GM20000 (cell line): ENCODE measurements at regions not wholly inside any gene's neighbourhood (a gene's known extent, or its start where the extent isn't known, plus 50 kb on each side); places are given as distances from the start of the nearest gene placed in this dataset.
"Not testable (repeated sequence)": the region's sequence is repeated elsewhere in the genome, so short reads cannot be mapped to it uniquely, and the experiment has no call there.

ENCODE experiments used
- DNase-seq: peaks from one replicate; pipeline ENCODE4 v3.0.0; 2012; ENCODE audit warnings: low spot score
- TF ChIP-seq, protein P1 (sequence below): IDR thresholded peaks from 2 replicates; pipeline ENCODE4 v1.5.1; 2012; ENCODE audit warnings: mild to moderate bottlenecking, control low read depth; ENCODE audit errors: extremely low read depth, missing control alignments

DNA sequence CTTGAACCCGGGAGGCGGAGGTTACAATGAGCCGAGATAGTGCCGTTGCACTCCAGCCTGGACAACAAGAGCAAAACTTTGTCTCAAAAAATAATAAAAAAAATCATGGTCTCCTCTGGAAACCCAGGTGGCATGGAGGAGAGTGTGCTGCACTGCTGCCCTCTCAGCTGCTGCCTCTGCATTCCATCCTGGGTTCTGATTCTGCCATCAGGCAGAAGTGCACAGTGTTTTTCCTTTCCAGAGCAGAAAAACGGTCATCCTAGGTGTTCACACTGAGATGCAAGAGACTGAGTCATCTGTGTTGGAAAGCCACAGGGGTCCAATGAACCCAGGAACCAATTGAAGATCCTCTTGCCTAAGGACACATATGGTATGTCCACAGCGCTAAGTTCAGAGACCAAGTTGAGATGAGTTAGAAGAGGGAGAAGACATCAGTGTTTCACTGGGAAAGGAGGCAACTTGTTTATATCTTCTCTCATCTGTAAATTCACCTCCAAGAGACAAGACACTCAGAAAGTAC lies 88.8 kb upstream of the DMRT1 start:
- TF ChIP-seq, protein P1, sequence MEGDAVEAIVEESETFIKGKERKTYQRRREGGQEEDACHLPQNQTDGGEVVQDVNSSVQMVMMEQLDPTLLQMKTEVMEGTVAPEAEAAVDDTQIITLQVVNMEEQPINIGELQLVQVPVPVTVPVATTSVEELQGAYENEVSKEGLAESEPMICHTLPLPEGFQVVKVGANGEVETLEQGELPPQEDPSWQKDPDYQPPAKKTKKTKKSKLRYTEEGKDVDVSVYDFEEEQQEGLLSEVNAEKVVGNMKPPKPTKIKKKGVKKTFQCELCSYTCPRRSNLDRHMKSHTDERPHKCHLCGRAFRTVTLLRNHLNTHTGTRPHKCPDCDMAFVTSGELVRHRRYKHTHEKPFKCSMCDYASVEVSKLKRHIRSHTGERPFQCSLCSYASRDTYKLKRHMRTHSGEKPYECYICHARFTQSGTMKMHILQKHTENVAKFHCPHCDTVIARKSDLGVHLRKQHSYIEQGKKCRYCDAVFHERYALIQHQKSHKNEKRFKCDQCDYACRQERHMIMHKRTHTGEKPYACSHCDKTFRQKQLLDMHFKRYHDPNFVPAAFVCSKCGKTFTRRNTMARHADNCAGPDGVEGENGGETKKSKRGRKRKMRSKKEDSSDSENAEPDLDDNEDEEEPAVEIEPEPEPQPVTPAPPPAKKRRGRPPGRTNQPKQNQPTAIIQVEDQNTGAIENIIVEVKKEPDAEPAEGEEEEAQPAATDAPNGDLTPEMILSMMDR: no peak
- DNase-seq: no peak

GRCh38 chr9:753734-754133 lies 87.8 kb upstream of the DMRT1 start:
- DNase-seq: not testable (repeated sequence)

DNA sequence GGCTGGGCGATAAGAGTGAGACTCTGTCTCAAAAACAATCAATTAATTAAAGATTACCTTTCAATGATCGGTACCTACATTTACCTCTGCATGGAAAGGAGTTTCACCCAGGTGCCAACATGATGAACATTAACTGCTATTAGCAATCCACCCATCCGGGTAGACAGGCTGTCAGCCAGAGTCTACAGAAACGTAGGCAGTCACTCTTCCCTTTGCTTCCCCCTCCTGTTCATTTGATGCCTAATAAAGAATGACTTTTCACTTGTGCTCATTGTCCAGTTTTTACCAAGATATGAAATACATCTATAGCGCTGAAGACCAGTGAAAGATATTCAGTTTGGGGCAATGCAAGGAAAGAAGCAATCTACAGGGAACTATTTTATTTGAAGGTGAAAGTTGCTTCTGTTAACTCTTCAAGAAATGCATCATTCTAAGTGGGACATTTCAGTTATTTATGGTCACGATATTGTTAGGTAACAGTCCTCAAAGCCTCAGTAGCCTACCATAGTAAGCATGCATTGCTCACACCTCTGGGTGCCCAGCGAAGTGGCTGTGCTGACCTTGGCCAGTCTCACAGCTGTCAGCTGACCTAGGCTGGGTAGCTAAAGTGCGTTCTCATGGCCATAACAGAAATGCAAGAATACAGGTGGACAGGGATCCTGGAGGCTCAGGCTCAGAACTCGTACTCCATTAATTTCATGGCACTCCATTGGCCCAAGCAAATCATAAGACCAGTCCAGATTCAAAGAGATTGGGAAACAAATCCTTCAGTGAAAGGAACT lies 87.2 kb upstream of the DMRT1 start:
- no peak for DNase-seq
- TF ChIP-seq, protein P1: no peak

- DNase-seq: no peak
- TF ChIP-seq, protein P1: no peak
Observed at GRCh38 chr9:755454-756381, 85.8 kb upstream of the DMRT1 start.

DNA sequence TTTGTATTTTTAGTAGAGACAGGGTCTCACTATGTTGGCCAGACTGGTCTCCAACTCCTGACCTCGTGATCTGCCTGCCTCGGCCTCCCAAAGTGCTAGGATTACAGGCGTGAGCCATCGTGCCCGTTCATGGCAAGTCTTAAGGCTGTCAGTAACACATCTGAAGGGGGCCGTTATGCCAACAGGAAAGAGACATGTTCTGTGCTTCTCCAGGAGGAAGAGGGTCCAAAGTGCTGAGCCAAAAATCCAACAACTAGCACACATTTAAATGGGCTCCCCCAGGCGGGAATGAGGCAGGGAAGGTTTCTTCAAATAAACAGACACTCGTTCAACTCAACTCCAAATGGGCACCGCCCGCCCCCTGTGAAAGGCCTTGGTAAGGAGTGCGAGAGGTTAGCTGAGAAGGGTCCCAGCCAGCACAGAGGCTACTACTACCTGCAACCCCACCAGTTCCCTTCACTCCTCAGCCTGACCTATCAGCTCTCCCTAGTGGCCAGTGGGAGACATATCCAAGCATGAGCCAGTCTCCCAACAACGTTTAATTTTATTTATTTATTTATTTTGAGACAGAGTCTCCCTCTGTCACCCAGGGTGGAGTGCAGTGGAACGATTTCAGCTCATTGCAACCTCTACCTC lies 84.1 kb upstream of the DMRT1 start:
- TF ChIP-seq, protein P1: peak; percentile 29
- DNase-seq: peak; percentile 40

GRCh38 chr9:758146-758545 lies 83.4 kb upstream of the DMRT1 start:
- no peak for DNase-seq
- TF ChIP-seq, protein P1: no peak

DNA sequence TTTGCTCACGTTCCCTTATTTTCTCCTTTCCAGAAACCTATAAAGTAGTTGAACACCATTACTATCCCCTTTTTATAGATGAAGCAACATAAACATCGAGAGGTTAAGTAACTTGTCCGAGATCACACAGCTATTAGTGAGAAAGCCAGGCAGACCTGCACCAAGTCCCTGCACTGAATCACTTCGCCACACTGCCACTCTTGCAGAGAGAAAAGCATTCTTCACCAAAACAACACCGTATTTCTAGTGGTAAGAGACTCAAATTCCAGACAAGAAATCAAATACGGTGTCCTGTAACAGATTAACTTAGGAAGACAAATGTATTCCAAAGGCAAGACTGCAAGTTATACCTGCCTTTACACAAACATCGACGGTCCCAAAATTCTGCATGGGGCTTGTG lies 82.0 kb upstream of the DMRT1 start:
- TF ChIP-seq, protein P1: no peak
- DNase-seq: no peak
